H9 (cell line): ENCODE measurements at regions not wholly inside any gene's neighbourhood (a gene's known extent, or its start where the extent isn't known, plus 50 kb on each side); places are given as distances from the start of the nearest gene placed in this dataset.

ENCODE experiments used
- DNase-seq: peaks from one replicate; pipeline ENCODE4 v3.0.0-alpha.2; 2017
- H2AFZ ChIP-seq: one replicate; pipeline ENCODE4 v1.6.1; 2013; ENCODE audit warnings: mild to moderate bottlenecking, low read length, control low read depth, moderate library complexity
- H2AK5ac ChIP-seq: 2 replicates; pipeline ENCODE4 v1.6.1; 2013; ENCODE audit warnings: low read length, control low read depth, mixed read lengths; ENCODE audit not compliant: insufficient read length
- H2BK120ac ChIP-seq: one replicate; pipeline ENCODE4 v1.6.1; 2013; ENCODE audit warnings: low read depth, mild to moderate bottlenecking, low read length, control low read depth, inconsistent platforms; ENCODE audit not compliant: poor library complexity, severe bottlenecking
- H2BK12ac ChIP-seq: 2 replicates; pipeline ENCODE4 v1.6.1; 2013; ENCODE audit warnings: low read length, control low read depth, mixed read lengths, low read depth; ENCODE audit not compliant: insufficient read length
- H2BK15ac ChIP-seq: 2 replicates; pipeline ENCODE4 v1.6.1; 2013; ENCODE audit warnings: low read depth, low read length, control low read depth
- H2BK20ac ChIP-seq: one replicate; pipeline ENCODE4 v1.6.1; 2013; ENCODE audit warnings: low read depth, mild to moderate bottlenecking, low read length, control low read depth, inconsistent platforms; ENCODE audit not compliant: poor library complexity, severe bottlenecking
- H2BK5ac ChIP-seq: 2 replicates; pipeline ENCODE4 v1.6.1; 2013; ENCODE audit warnings: low read length, control low read depth, mixed read lengths; ENCODE audit not compliant: insufficient read length
- H3K14ac ChIP-seq: 2 replicates; pipeline ENCODE4 v1.6.1; 2013; ENCODE audit warnings: low read length, control low read depth; ENCODE audit not compliant: insufficient read depth
- H3K18ac ChIP-seq: 2 replicates; pipeline ENCODE4 v1.6.1; 2013; ENCODE audit warnings: low read depth, mild to moderate bottlenecking, mixed read lengths, low read length, control low read depth; ENCODE audit not compliant: insufficient read length
- H3K23ac ChIP-seq: 2 replicates; pipeline ENCODE4 v1.6.1; 2013; ENCODE audit warnings: low read length, control low read depth, mixed read lengths, low read depth; ENCODE audit not compliant: insufficient read length
- H3K23me2 ChIP-seq: 2 replicates; pipeline ENCODE4 v1.6.1; 2013; ENCODE audit warnings: low read depth, mild to moderate bottlenecking, mixed read lengths, low read length, control low read depth; ENCODE audit not compliant: insufficient read length, poor library complexity, severe bottlenecking
- H3K27ac ChIP-seq: 2 replicates; pipeline ENCODE4 v1.5.1; 2013; ENCODE audit warnings: low read length, control low read depth, mixed read lengths, low read depth; ENCODE audit not compliant: insufficient read length
- H3K27me3 ChIP-seq: 2 replicates; pipeline ENCODE4 v1.6.1; 2013; ENCODE audit warnings: low read length, control low read depth, inconsistent platforms; ENCODE audit not compliant: insufficient read depth
- H3K4ac ChIP-seq: 2 replicates; pipeline ENCODE4 v1.6.1; 2013; ENCODE audit warnings: low read depth, mild to moderate bottlenecking, control low read depth, inconsistent platforms, low read length, moderate library complexity
- H3K4me1 ChIP-seq: 2 replicates; pipeline ENCODE4 v1.6.1; 2013; ENCODE audit warnings: low read length, control low read depth, inconsistent platforms; ENCODE audit not compliant: insufficient read depth
- H3K4me2 ChIP-seq: 2 replicates; pipeline ENCODE4 v1.6.1; 2013; ENCODE audit warnings: low read length, control low read depth, mixed read lengths; ENCODE audit not compliant: insufficient read length, insufficient read depth
- H3K56ac ChIP-seq: 2 replicates; pipeline ENCODE4 v1.6.1; 2013; ENCODE audit warnings: low read depth, mild to moderate bottlenecking, mixed read lengths, low read length, control low read depth; ENCODE audit not compliant: insufficient read length
- H3K79me1 ChIP-seq: 2 replicates; pipeline ENCODE4 v1.6.1; 2013; ENCODE audit warnings: low read depth, mild to moderate bottlenecking, moderate library complexity, low read length, control low read depth, inconsistent platforms; ENCODE audit not compliant: insufficient read depth, poor library complexity, severe bottlenecking
- H3K79me2 ChIP-seq: 2 replicates; pipeline ENCODE4 v1.6.1; 2013; ENCODE audit warnings: low read length, control low read depth, inconsistent platforms; ENCODE audit not compliant: insufficient read depth
- H3K9ac ChIP-seq: 2 replicates; pipeline ENCODE4 v1.6.1; 2013; ENCODE audit warnings: low read length, control low read depth, mixed read lengths; ENCODE audit not compliant: insufficient read length; ENCODE audit errors: extremely low read depth
- H3K9me3 ChIP-seq: one replicate; pipeline ENCODE4 v1.6.1; 2013; ENCODE audit warnings: low read depth, low read length, inconsistent platforms; ENCODE audit not compliant: control insufficient read depth
- H3T11ph ChIP-seq: one replicate; pipeline ENCODE4 v1.6.1; 2013; ENCODE audit warnings: mild to moderate bottlenecking, low read length, control low read depth, inconsistent platforms
- H4K20me1 ChIP-seq: one replicate; pipeline ENCODE4 v1.6.1; 2013; ENCODE audit not compliant: control insufficient read depth, insufficient read length, insufficient read depth
- H4K5ac ChIP-seq: 2 replicates; pipeline ENCODE4 v1.6.1; 2013; ENCODE audit warnings: low read depth, mild to moderate bottlenecking, mixed read lengths, low read length, control low read depth; ENCODE audit not compliant: insufficient read length
- H4K8ac ChIP-seq: replicated peaks from 2 replicates; pipeline ENCODE4 v1.6.1; 2013; ENCODE audit warnings: low read length, control low read depth, mixed read lengths, low read depth; ENCODE audit not compliant: insufficient read length
- H4K91ac ChIP-seq: 2 replicates; pipeline ENCODE4 v1.6.1; 2013; ENCODE audit warnings: low read depth, mild to moderate bottlenecking, moderate library complexity, mixed read lengths, low read length, control low read depth; ENCODE audit not compliant: insufficient read length
- H3K27ac Mint-ChIP-seq, 3 experiments: 2 replicates in 2 of 3; 3 replicates in 1 of 3; pipeline ENCODE4 v1.8.0; 2020 to 2021; ENCODE audit warnings: mixed read lengths in 3 of 3, mild to moderate bottlenecking in 1 of 3, moderate library complexity in 1 of 3
- H3K27me3 Mint-ChIP-seq: 2 replicates; pipeline ENCODE4 v1.8.0; 2021; ENCODE audit warnings: low read depth, mild to moderate bottlenecking, moderate library complexity, mixed read lengths
- H3K36me3 Mint-ChIP-seq, 3 experiments: 2 replicates in 2 of 3; 3 replicates in 1 of 3; pipeline ENCODE4 v1.8.0; 2020 to 2021; ENCODE audit warnings: low read depth in 3 of 3, mixed read lengths in 3 of 3; ENCODE audit not compliant: insufficient read depth in 1 of 3
- H3K4me1 Mint-ChIP-seq, 2 experiments: 2 replicates each; pipeline ENCODE4 v1.8.0; 2020; ENCODE audit warnings: mixed read lengths in 2 of 2
- H3K4me3 Mint-ChIP-seq, 2 experiments: 2 replicates in 1 of 2; 3 replicates in 1 of 2; pipeline ENCODE4 v1.8.0; 2020 to 2021; ENCODE audit warnings: mild to moderate bottlenecking in 2 of 2, mixed read lengths in 2 of 2, moderate library complexity in 1 of 2
- H3K9me3 Mint-ChIP-seq, 2 experiments: 2 replicates in 1 of 2; 3 replicates in 1 of 2; pipeline ENCODE4 v1.8.0; 2020; ENCODE audit warnings: mild to moderate bottlenecking in 2 of 2, mixed read lengths in 2 of 2, moderate library complexity in 1 of 2
- CTCF ChIP-seq: fragments of 200-600 bp; sonication (generic); conservative IDR thresholded peaks from 3 replicates; pipeline ENCODE4 v1.8.0; 2021; ENCODE audit warnings: antibody characterized with exemption, mild to moderate bottlenecking
- WGBS: extraction: QIAGEN DNeasy Blood & Tissue Kit; methylation state at CpG from one replicate; pipeline ENCODE4 v1.1.7; 2013; ENCODE audit warnings: missing lambda C conversion rate, low lambda C conversion rate, mixed read lengths; ENCODE audit not compliant: insufficient read length; ENCODE audit errors: extremely low coverage; 5-methylcytosine and 5-hydroxymethylcytosine counted together

- Histone ChIP-seq H3K27ac (no peak overlapping the region), H3K9ac (no peak overlapping the region), H4K5ac (no peak overlapping the region), H3K9me3 (no peaks in the 10 kb centered on the region), H3K79me2 (no peaks in the 10 kb centered on the region), H3K4me2 (no peak overlapping the region), H2BK15ac (no peak overlapping the region), H3K23me2 (no peaks in the 10 kb centered on the region), H3K27me3 (no peaks in the 10 kb centered on the region), H3K23ac (no peak overlapping the region), H4K91ac (no peak overlapping the region), H3K56ac (no peak overlapping the region), H3K79me1 (no peaks in the 10 kb centered on the region), H3T11ph (no peak overlapping the region), H4K8ac (no peak overlapping the region), H3K18ac (no peak overlapping the region), H2BK5ac (no peak overlapping the region), H2AK5ac (no peak overlapping the region), H3K4me1 (no peaks in the 10 kb centered on the region), H4K20me1 (no peaks in the 10 kb centered on the region), H2BK12ac (no peak overlapping the region), H2AFZ (no peak overlapping the region), H3K14ac (no peak overlapping the region), H2BK20ac (no peak overlapping the region), H3K4ac (no peak overlapping the region), H2BK120ac (no peak overlapping the region)
- peaks cover 2 to 7% (median 7%) of the 10 kb centered on the region in 3 experiments; a peak in 2 of 7 replicates for H3K36me3 Mint-ChIP-seq
- H3K27ac Mint-ChIP-seq: no peak overlapping the region; a peak in 1 of 7 replicates
- no peak for DNase-seq
- no CpG with 5 or more reads among the region's 8 CpGs for WGBS
- H3K4me1 Mint-ChIP-seq: peaks cover 3 to 4% of the 10 kb centered on the region in 2 experiments; a peak in 1 of 4 replicates
- no peak overlapping the region for H3K4me3 Mint-ChIP-seq
- no peak for TF ChIP-seq CTCF
- no peaks in the 10 kb centered on the region for H3K27me3 Mint-ChIP-seq
- H3K9me3 Mint-ChIP-seq: peaks cover 0 to 2% of the 10 kb centered on the region in 2 experiments; a peak in 4 of 5 replicates
Observed at GRCh38 chr13:83297586-83298290, 584.5 kb downstream of the SLITRK1 start.
